Mesothelial cell of epicardium (in vitro differentiated cells): ENCODE measurements at regions not wholly inside any gene's neighbourhood (a gene's known extent, or its start where the extent isn't known, plus 50 kb on each side); places are given as distances from the start of the nearest gene placed in this dataset.

Experiments
- DNase-seq, 2 experiments: peaks; one replicate each; pipeline ENCODE4 v3.0.0; 2021; ENCODE audit warnings: low spot score in 2 of 2; ENCODE audit not compliant: unreplicated experiment in 2 of 2
- H3K27ac Mint-ChIP-seq: 2 replicates; pipeline ENCODE4 v1.8.0; 2021; ENCODE audit warnings: mixed read lengths
- H3K27me3 Mint-ChIP-seq: 2 replicates; pipeline ENCODE4 v1.8.0; 2021; ENCODE audit warnings: low read depth, mixed read lengths
- H3K36me3 Mint-ChIP-seq: 2 replicates; pipeline ENCODE4 v1.8.0; 2021; ENCODE audit warnings: mixed read lengths
- H3K4me1 Mint-ChIP-seq: 2 replicates; pipeline ENCODE4 v1.8.0; 2021; ENCODE audit warnings: mixed read lengths
- H3K4me3 Mint-ChIP-seq: 2 replicates; pipeline ENCODE4 v1.8.0; 2021; ENCODE audit warnings: mild to moderate bottlenecking, moderate library complexity, mixed read lengths
- H3K9me3 Mint-ChIP-seq: 2 replicates; pipeline ENCODE4 v1.8.0; 2021; ENCODE audit warnings: mixed read lengths
- CTCF ChIP-seq: fragments of 200-600 bp; sonication (generic); IDR thresholded peaks from one replicate; pipeline ENCODE4 v1.5.0; 2021; ENCODE audit warnings: antibody characterized with exemption; ENCODE audit not compliant: unreplicated experiment

GRCh38 chr7:94243066-94243711 is 151.5 kb upstream of the COL1A2 start:
- no peaks in the 10 kb centered on the region for H3K9me3 Mint-ChIP-seq
- DNase-seq = no peak
- peaks cover 21% of the 10 kb centered on the region for H3K4me1 Mint-ChIP-seq
- no peak overlapping the region for H3K27ac Mint-ChIP-seq
- no peak overlapping the region for H3K4me3 Mint-ChIP-seq
- H3K27me3 Mint-ChIP-seq = no peaks in the 10 kb centered on the region
- H3K36me3 Mint-ChIP-seq = no peaks in the 10 kb centered on the region
- no peak for TF ChIP-seq CTCF

- Mint-ChIP-seq H3K27me3 (no peaks in the 10 kb centered on the region), H3K9me3 (no peaks in the 10 kb centered on the region), H3K36me3 (no peaks in the 10 kb centered on the region), H3K4me3 (no peak overlapping the region), H3K4me1 (peaks cover 13% of the 10 kb centered on the region), H3K27ac (no peak overlapping the region)
- DNase-seq = no peak
- no peak for TF ChIP-seq CTCF
These were observed 149.9 kb upstream of the COL1A2 start for GRCh38 chr7:94244760-94245159.

GRCh38 chr7:94245500-94245899 is 149.2 kb upstream of the COL1A2 start:
- DNase-seq = no peak
- Mint-ChIP-seq H3K36me3 (no peaks in the 10 kb centered on the region), H3K27ac (no peak overlapping the region), H3K4me1 (peaks cover 14% of the 10 kb centered on the region), H3K4me3 (no peak overlapping the region), H3K9me3 (no peaks in the 10 kb centered on the region), H3K27me3 (no peaks in the 10 kb centered on the region)
- TF ChIP-seq CTCF = no peak

GRCh38 chr7:94247970-94248369 is 146.7 kb upstream of the COL1A2 start:
- Mint-ChIP-seq H3K4me3 (no peak overlapping the region), H3K27me3 (no peaks in the 10 kb centered on the region), H3K27ac (no peak overlapping the region), H3K36me3 (no peaks in the 10 kb centered on the region), H3K9me3 (no peaks in the 10 kb centered on the region), H3K4me1 (peaks cover 15% of the 10 kb centered on the region)
- DNase-seq = no peak
- TF ChIP-seq CTCF = no peak

- no peak for TF ChIP-seq CTCF
- Mint-ChIP-seq H3K9me3 (no peaks in the 10 kb centered on the region), H3K4me1 (peaks cover 26% of the 10 kb centered on the region), H3K36me3 (no peaks in the 10 kb centered on the region), H3K27me3 (no peaks in the 10 kb centered on the region), H3K4me3 (no peak overlapping the region), H3K27ac (no peak overlapping the region)
- DNase-seq = no peak
These were observed 145.1 kb upstream of the COL1A2 start for GRCh38 chr7:94249631-94250030.

- no peak for TF ChIP-seq CTCF
These were observed 144.6 kb upstream of the COL1A2 start for GRCh38 chr7:94250124-94250523.

More at GRCh38 chr7:94250124-94250523, 144.6 kb upstream of the COL1A2 start:
- H3K4me1 Mint-ChIP-seq = peaks cover 28% of the 10 kb centered on the region
- no peak overlapping the region for H3K27ac Mint-ChIP-seq
- H3K9me3 Mint-ChIP-seq = no peaks in the 10 kb centered on the region
- H3K27me3 Mint-ChIP-seq = no peaks in the 10 kb centered on the region
- H3K4me3 Mint-ChIP-seq = no peak overlapping the region
- H3K36me3 Mint-ChIP-seq = no peaks in the 10 kb centered on the region
- no peak for DNase-seq
